HG02759 (cell line): ENCODE measurements at regions not wholly inside any gene's neighbourhood (a gene's known extent, or its start where the extent isn't known, plus 50 kb on each side); places are given as distances from the start of the nearest gene placed in this dataset.

Experiments used
- ATAC-seq: cut with Tn5 transposase; IDR thresholded peaks from one replicate; pipeline ENCODE4 v1.9.1; 2021; ENCODE audit warnings: mild to moderate bottlenecking, moderate library complexity; ENCODE audit not compliant: unreplicated experiment

DNA sequence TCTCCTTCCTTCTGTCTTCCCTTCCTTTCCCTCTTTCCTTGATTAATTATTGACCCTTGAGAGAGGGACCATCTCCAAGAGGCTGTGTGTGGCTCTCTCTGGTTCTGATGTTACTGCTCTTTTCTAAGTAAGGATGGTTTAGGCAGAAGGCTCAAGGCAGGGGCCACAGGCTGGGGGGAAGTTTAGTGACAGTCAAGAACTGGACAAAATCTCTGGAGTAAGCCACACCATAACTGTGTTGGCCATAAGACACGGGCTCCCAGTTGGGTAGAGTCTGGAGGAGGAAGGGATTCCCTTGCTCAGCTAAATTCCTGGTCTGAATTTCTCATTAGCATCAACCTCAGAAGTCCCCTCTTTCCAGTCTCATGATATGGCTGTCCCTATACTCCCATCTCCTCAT lies 74.7 kb downstream of the BUD13 start:
- ATAC-seq = no peak

DNA sequence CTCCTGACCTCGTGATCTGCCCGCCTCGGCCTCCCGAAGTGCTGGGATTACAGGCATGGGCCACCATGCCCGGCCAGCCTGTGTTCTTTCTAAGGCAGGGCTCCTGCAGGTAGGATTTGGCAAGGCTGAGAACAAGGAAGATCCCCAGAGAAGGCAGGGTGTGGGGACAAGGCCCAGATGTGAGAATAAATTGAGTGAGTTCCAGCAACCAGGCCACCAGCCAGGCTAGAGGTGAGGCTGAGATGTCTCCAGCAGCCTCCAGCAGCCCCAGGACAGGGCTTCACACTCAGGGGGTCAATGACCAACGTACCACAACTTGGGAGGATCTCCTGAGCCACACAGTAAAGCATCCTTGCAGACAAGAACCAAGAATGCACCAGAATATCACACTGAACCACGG lies 75.1 kb downstream of the BUD13 start:
- no peak for ATAC-seq

DNA sequence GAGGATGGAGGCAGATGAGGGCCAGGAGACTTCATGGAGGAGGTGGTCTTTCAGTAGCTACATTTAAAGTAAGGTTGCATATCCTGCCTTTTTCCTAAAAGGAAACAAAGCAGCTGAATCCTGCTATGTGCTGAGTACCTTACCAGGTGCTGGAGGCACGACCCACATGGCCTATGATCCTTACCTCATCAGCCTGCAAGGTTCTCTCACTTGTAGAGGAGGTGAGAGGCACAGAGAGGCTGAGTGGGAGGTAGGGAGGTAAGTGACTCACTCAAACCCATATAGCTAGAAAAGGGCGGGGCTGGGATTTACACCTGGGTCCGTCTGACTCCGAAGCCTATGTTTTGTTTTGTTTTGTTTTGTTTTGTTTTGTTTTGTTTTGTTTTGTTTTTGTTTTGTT lies 75.8 kb downstream of the BUD13 start:
- ATAC-seq = no peak

DNA sequence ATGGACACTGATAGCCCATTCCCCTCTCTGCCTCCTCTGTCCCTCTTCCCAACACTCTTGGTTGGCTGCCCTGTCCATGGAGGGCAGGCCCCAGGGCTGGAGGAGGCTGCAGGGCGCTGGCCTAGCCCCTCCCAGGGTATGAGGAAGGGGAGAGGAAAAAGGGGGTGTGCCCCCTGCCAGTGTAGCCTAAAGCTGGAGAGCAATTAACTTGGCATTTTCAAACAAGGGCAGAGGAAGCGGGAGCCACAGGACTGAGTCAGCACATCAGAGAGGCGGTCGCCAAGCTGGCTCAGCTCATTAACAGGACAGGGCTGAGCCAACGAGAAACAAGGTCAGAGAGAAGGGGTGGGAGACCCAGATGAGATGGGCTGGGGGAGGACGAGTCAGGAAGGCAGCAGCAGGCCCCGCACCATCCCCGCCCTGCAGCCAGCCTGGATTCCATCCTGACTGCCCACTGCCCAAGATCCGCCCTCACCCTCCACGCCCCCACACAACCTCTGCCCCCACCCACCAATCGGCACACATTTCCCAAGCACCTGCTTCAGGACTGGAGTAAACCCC lies 76.3 kb downstream of the BUD13 start:
- no peak for ATAC-seq

DNA sequence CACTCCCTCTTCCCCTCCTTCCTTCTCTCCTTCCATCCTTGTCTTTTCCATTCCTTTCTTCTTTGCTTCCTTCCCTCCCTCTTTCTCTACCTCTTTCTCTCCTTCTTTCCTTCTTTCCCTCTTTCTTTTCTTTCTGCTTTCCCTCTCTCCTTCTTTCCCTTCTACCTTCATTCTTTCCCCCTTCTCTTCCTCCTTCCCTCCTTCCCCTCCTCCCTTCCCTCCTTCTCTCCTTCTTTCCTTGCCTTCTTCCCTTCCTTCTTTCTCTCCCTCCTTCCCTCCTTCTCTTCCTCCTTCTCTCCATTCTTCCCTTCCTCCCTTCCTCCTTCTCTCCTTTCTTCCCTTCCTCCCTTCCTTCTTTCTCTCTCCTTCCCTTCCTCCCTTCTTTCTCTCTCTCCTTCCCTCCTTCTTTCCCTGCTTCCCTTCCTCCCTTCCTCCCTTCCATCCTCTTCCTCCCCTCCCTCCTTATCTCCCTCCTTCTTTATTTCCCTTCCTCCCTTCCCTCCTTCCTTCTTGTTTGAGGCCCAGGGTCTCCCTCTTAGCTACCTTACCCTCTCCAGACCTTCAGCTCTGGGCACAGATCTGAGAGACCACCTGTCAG lies 77.0 kb downstream of the BUD13 start:
- no peak for ATAC-seq

DNA sequence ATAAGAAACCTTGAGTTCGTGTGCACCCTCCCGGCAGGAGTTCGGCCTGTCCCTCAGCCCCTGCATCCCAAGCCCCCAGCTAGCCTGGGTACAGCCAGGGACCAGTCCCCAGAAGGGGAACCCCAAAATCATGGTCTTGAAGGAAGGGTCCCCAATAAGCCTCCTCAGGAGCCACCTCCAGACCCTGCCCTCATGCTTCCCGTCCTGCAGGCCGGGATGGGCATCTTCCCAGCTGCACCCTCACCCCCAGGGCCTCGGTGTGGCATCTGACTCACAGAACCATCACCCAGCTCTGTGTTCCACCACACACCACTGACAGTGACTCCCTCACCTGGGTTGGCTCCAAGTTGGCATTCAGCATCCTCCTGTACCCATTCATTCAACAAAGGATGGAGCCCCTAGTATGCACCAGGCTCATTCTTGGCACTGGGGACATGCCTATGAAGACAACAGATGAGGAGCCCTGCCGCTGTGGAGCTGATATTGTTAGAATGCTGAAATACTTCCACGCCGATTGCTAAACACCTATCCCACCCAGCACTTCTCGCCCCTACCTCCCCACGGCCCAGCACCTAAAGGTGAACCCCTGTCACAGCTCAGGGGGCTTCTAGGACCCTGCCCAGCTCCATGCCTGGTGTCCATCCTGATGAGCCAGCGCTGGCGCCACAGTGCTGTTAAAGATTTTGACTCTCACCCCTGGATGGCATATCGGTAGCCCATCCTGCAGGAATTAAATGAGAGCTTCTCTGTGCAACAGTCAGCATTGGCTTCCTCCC lies 77.8 kb downstream of the BUD13 start:
- ATAC-seq = no peak

DNA sequence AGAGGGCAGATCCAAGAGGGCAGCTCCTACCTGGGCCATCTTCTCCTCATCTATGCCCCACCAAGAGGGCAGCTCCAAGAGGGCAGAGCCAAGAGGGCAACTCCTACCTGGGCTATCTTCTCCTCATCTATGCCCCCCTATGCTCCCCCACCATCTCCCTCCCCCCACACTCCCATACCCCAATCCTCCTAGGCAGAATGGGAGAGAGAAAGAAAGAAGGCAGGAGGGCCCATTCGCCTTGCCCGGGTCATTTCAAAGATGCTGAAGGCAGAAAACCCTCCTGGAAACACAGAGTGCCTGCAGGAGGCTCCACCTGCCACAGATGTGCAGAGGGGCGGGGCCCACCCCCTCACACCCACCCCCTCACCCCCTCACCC lies 78.5 kb downstream of the BUD13 start:
- ATAC-seq = no peak

DNA sequence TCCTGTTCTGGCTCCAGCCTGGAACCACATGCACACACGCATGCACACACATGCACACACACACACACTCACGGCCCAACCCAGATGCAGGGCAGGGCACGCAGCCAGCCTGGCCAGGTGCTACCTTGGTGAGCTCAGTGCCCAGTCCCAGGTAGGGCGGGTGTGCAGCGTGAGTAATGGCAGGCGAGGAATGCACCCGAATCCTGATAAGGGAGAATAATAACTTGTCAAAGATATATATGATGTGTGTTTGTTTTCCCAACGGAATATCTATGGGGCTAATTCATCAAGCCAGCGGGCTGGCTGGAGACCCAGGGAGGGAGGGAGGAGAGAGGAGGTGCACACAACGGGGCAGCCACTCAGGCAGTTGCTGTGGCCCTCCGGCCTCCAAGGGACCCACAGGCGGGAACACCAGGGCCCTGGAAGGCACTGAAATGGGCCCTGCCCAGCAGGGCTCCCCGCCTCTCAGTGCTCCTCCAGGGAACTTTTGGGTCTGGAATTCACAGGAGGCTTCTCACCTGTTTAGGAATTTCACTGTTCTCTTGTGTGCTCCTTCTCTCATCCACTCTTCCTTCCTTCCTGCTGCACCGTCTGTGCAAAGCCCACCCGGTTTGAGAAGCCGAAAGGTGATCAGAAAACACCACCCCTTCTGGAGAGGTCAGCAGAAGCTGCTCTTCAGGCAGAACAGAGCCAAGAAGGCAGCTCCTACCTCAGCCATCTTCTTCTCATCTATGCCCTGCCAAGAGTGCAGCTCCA lies 79.0 kb downstream of the BUD13 start:
- no peak for ATAC-seq

DNA sequence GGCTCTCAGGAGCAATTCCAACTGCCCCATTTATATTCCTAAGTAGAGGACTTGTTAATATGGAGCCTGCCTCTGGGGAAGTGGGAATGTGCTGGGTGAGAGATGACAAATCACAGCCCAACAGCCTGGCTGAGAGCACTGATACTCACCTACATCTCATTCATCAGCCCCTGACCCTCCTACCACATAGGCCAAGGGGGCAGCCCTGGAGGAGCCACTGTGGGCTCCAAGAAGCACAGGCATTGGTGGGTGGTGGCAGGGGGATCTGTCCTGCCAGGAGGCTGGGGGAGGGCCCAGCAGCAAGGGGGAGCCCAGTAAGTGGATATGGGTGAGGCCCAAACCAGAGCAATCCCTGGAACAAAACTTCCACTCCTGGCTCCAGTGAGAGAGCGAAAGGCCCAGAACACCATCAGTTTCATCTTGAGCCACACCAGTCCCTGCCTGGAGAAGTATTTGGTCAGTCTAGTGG lies 79.7 kb downstream of the BUD13 start:
- ATAC-seq = no peak

DNA sequence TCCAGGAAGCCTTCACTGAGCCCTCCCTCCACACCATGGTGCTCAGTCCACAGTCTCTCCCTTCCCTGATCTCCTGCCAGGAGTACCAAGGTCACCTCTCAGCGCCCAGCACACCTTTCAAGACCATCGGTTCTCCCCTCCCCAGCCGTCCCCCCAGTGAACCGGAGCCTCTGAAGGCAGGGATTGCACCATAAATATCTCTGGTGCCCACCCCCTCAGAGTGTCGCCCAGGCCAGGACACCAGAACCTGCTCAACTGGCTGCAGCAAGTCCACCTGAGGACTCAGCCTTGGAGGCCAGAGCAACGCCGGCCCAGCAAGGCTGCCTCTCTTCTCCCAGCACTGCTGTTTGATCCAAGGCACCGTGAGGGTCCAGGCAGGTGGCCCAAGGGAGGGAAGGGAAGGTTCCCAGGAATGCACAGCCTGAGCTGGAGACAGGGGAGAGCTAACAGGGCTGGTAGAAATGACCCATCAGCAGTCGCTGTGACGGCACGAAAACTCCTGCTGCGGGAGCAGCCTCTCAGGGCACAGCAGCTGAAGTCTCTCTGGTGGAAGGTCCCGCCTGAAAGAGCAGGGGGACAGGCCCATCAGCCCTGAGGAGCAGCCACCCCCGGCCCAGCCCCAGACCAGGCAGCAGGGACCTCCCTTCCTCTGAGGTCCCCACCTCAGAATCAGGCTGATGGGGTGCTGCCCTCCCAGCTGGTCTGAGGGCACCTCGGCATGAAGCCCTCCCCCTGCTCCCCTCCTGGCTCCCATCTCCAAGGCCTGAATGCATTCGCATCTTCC lies 80.3 kb downstream of the BUD13 start:
- ATAC-seq = no peak

DNA sequence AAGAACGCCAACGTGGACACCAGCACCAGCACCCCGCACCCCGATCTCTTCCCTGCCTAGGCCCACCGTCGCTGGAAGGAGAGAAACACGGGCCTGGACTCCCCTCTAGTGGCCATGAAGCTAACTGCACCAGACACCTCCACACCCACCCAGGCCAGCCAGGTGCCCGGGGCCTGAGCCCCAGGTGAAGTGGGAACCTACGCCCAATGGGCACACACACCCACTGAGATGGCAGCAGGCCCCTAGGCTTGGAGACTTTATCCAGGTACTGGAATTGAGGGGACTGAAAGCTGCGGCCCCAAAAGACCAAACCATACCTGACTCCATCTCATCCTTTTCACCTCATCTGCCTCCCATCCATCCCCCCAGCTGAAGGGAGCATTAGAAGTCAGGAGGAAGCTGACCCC lies 81.0 kb downstream of the BUD13 start:
- ATAC-seq = peak; percentile 76

DNA sequence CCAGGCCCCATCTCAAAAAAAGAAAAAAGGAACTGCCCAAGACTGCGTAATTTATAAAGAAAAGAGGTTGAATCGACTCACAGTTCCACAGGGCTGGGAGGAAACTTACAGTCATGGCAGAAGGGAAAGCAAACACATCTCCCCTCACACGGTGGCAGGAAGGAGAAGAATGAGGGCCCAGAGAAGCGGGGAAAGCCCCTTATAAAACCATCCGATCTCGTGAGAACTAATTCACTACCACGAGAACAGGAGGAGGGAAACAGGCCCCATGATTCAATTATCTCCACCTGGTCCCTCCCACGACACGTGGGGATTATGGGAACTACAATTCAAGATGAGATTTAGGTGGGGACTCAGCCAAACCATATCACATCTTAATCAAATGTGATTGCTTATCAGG lies 82.2 kb downstream of the BUD13 start:
- ATAC-seq = no peak

DNA sequence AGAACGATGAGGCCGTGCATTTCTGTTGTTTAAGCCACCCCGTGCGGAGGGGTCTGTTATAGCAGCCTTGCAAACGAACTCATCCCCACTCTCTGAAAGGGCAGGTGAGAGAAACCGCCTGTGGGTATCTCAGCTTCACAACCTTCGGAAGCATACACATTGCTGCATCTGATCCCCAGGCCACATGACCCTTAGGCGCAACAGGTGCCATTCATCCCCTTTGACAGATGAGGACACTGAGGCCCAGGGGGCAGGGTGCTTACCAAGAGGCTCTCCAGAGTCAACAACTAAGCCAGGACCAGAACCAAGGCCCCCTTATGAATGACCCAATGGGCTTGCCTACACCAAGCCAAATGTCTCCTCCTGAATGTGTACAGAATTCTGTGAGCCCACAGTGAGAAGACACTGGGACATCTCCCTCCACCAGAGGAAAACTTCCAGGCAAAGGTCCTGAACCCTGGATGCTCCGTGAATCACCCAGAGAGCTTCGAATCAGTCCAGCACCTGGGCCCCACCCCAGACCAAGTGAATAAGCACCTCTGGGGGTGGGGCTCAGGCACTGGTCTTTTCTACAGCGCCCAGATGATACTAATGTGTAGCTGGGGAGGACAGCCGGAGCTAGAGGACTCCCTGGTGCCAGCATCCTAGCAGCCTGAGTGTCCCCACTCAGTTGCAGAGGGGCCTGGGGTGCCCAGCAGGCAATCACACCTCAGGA lies 83.2 kb downstream of the BUD13 start:
- no peak for ATAC-seq

DNA sequence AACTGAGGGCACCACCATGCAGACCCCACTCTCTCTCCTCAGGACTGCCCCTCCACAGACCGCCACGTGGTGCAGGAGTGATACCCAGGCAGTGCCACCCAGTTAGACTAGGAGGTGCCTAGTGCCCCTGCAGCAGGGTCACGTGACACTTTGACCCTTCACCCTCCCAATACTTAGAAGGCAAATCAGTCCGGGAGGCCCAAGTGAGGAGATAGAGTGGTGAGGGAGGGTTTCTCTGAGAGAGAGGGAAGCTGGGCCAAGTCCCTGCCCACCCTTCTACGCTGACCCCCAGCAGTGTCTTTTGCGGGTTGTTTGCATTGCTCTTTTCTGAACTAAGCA lies 84.6 kb downstream of the BUD13 start:
- ATAC-seq = no peak

DNA sequence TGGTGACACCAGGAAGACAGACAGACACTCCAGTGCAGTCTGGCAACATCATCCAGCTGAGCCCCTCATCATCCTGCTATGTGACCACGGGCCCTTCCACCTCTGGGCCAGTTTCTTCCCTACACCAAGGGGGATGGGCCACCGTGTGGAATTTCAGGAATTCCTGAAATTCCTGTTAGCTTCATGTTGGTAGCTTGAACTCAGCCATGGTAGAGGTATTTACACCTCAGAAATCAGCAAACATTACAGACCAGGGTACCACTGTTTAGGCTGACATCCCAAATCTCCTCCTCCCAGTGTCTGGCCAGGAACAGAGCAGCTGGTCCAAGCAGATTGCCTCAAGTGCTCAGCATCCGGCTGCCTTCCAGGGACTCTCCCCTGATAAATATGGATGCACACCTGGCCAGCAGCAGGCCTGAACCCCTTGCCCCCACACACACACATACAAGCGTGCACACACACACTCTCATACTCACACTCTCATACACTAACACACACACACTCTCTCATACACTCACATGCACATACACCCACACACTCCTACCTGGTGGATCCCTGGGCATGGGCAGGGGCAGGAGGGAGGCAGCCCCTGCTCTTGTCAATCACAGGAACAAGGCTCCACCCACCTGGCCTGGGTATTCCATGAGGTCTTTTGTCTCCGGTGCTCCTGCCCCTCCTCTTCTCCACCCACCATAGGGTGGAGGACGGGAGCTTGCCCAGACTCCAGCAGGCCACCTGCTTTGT lies 85.2 kb downstream of the BUD13 start:
- ATAC-seq = no peak

DNA sequence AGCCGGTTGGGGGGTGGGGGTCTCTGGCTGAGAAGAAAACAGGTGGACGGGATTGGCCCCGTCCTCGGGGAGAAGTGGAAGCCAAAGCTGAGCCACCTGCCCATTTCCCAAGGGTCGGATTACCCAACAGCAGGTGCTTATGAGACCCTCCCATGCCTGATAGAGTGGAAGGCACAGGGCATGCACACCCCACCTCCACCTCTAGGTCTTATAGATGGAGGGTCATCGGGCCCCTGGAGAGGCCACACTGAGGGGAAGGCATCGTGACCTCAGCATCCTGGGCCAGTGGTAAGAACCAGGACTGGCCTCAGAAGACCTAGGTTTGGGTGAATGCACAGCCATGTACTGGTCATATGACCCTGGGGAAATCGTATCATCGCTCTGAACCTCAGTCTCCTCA lies 85.9 kb downstream of the BUD13 start:
- ATAC-seq = no peak

DNA sequence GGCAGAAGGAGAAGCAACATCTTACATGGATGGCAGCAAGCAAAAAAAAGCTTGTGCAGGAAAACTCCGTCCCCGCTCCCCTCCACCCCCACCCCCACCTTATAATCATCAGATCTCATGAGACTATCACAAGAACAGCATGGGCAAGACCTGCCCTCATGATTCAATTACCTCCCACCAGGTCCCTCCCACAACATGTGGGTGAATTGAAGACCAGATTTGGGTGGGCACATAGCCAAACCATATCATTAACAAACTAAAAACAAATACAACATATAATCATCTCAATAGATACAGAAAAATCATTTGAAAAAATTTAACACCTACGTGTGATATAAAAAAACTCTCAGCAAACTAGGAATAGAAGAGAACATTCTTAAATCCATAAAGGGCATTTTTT lies 88.8 kb downstream of the BUD13 start:
- no peak for ATAC-seq

DNA sequence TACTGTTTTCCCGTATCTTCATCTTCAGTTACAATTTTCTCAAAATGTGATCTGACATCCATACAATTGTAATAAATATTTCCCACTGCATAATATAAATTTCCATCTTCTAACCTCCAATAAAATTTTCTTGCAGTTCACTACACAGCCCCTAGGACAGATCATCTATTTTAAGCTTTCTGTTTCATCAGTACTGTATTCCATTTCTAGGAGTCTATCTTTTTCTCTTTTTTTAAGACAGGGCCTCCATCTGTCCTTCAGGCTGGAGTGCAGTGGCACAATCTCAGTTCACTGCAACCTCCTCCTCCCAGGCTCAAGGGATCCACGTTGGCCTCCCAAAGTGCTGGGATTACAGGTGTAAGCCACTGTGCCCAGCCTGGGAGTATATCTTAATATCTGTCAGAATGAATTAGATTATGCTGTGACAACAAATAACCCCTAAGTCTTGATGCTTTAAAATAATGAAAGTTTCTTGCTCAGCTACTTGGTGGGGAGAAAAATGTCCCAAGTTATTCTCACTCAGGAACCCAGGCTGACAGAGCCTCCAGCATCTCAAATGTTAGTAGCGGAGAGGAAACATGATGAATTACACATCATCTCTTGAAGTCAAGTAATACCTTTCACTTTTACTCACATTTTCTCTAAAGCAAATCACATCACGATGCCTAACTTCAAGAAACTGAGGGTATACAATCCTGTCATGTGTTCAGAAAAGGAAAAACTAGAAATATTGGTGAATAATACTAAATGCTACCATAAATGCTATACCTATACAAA lies 92.2 kb downstream of the BUD13 start:
- ATAC-seq = no peak

DNA sequence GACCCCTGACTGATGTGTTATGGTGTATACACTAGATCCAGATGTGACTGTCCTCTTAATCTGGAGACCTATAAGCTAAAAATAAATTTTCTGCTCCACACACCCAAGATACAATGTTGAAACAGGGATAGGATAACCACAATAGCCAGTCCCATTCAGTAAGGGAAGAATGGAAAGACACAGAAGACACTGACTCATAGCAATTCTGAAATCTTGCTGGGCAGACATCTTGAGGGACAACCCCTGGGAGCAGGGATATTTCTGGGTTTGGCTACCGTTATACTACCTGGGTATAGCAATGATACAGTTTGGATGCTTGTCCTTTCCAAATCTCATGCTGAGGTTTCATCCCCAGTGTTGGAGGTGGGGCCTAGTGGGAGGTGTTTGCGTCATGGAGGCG lies 93.9 kb downstream of the BUD13 start:
- no peak for ATAC-seq
